NCI-H2107 treated with DMSO at 0.1 percent for 48 hours (cell line): ENCODE measurements at regions not wholly inside any gene's neighbourhood (a gene's known extent, or its start where the extent isn't known, plus 50 kb on each side); places are given as distances from the start of the nearest gene placed in this dataset.

Source experiments
- DNase-seq: peaks from one replicate; lab custom pipeline; 2025; ENCODE audit not compliant: unreplicated experiment; lab: John Stamatoyannopoulos, UW

- no peak for DNase-seq
These were observed 110.1 kb upstream of the ASIC2 start for GRCh38 chr17:33403194-33403593.

- no peak for DNase-seq
These were observed 111.2 kb upstream of the ASIC2 start for GRCh38 chr17:33404070-33404819.

GRCh38 chr17:33416131-33416530 lies 123.0 kb upstream of the ASIC2 start:
- no peak for DNase-seq

- no peak for DNase-seq
These were observed 128.8 kb upstream of the ASIC2 start for GRCh38 chr17:33421933-33422332.

- DNase-seq: no peak
These were observed 140.5 kb upstream of the ASIC2 start for GRCh38 chr17:33433581-33433980.

GRCh38 chr17:33434841-33435240 lies 141.7 kb upstream of the ASIC2 start:
- no peak for DNase-seq

GRCh38 chr17:33435721-33436301 lies 142.7 kb upstream of the ASIC2 start:
- DNase-seq: no peak

GRCh38 chr17:33436321-33436720 lies 143.2 kb upstream of the ASIC2 start:
- no peak for DNase-seq

- DNase-seq: no peak
These were observed 145.0 kb upstream of the ASIC2 start for GRCh38 chr17:33438139-33438538.

GRCh38 chr17:33438578-33438977 lies 145.5 kb upstream of the ASIC2 start:
- DNase-seq: no peak

- no peak for DNase-seq
These were observed 149.2 kb upstream of the ASIC2 start for GRCh38 chr17:33442320-33442719.

GRCh38 chr17:33444731-33445130 lies 151.6 kb upstream of the ASIC2 start:
- no peak for DNase-seq

GRCh38 chr17:33447090-33447489 lies 154.0 kb upstream of the ASIC2 start:
- DNase-seq: no peak

GRCh38 chr17:33451221-33451620 lies 158.1 kb upstream of the ASIC2 start:
- DNase-seq: no peak

GRCh38 chr17:33457477-33457876 lies 164.4 kb upstream of the ASIC2 start:
- no peak for DNase-seq

- no peak for DNase-seq
These were observed 166.2 kb upstream of the ASIC2 start for GRCh38 chr17:33459078-33459940.

- no peak for DNase-seq
These were observed 167.8 kb upstream of the ASIC2 start for GRCh38 chr17:33460781-33461450.

GRCh38 chr17:33463887-33464286 lies 170.8 kb upstream of the ASIC2 start:
- no peak for DNase-seq

- DNase-seq: no peak
These were observed 171.7 kb upstream of the ASIC2 start for GRCh38 chr17:33464669-33465280.

GRCh38 chr17:33469421-33469820 lies 176.3 kb upstream of the ASIC2 start:
- no peak for DNase-seq

GRCh38 chr17:33469911-33470310 lies 176.8 kb upstream of the ASIC2 start:
- DNase-seq: no peak
